ENCODE measurements at regions not wholly inside any gene's neighbourhood (a gene's known extent, or its start where the extent isn't known, plus 50 kb on each side); places are given as distances from the start of the nearest gene placed in this dataset.

GRCh38 chr9:82721593-82721992, 341.3 kb downstream of the RASEF start:
- Histone ChIP-seq H3K4ac (ENCODE audit: low read depth, low read length) (no peak overlapping the region), H3K4me2 (ENCODE audit: insufficient read depth, insufficient read length, low read length) (no peak overlapping the region), H2BK20ac (ENCODE audit: low read depth, low read length, poor library complexity, severe bottlenecking) (no peak overlapping the region), H4K20me1 (ENCODE audit: control insufficient read depth, insufficient read depth, insufficient read length) (no peaks in the 10 kb centered on the region), H2AK5ac (ENCODE audit: insufficient read length, low read length) (no peak overlapping the region), H3K27ac (ENCODE audit: insufficient read length, low read depth, low read length) (no peak overlapping the region), H3K9ac (ENCODE audit: extremely low read depth, insufficient read length, low read length) (no peak overlapping the region), H2BK15ac (ENCODE audit: low read depth, low read length) (no peak overlapping the region), H2BK120ac (ENCODE audit: low read depth, low read length, poor library complexity, severe bottlenecking) (no peak overlapping the region), H3K79me2 (ENCODE audit: insufficient read depth, low read length) (no peaks in the 10 kb centered on the region), H3K23ac (ENCODE audit: insufficient read length, low read depth, low read length) (no peak overlapping the region), H3K9me3 (ENCODE audit: control insufficient read depth, low read depth, low read length) (no peaks in the 10 kb centered on the region), H2BK12ac (ENCODE audit: insufficient read length, low read depth, low read length) (no peak overlapping the region), H3K14ac (ENCODE audit: insufficient read depth, low read length) (no peak overlapping the region), H3K23me2 (ENCODE audit: insufficient read length, low read depth, low read length, poor library complexity, severe bottlenecking) (no peaks in the 10 kb centered on the region), H4K5ac (ENCODE audit: insufficient read length, low read depth, low read length) (no peak overlapping the region), H3T11ph (ENCODE audit: low read length) (no peak overlapping the region), H3K56ac (ENCODE audit: insufficient read length, low read depth, low read length) (no peak overlapping the region), H3K79me1 (ENCODE audit: insufficient read depth, low read depth, low read length, poor library complexity, severe bottlenecking) (no peaks in the 10 kb centered on the region), H2AFZ (ENCODE audit: low read length) (no peak overlapping the region), H4K8ac (replicated peaks; ENCODE audit: insufficient read length, low read depth, low read length) (no peak overlapping the region), H3K27me3 (ENCODE audit: insufficient read depth, low read length) (no peaks in the 10 kb centered on the region), H2BK5ac (ENCODE audit: insufficient read length, low read length) (no peak overlapping the region), H3K4me1 (ENCODE audit: insufficient read depth, low read length) (no peaks in the 10 kb centered on the region; the same call in 1 of the 2 replicates), H4K91ac (ENCODE audit: insufficient read length, low read depth, low read length) (no peak overlapping the region), H3K18ac (ENCODE audit: insufficient read length, low read depth, low read length) (no peak overlapping the region)
- WGBS (ENCODE audit: extremely low coverage, insufficient read length, low lambda C conversion rate): no CpG with 5 or more reads among the region's 1 CpG
- Mint-ChIP-seq H3K36me3 (ENCODE audit: insufficient read depth in 1 of 3, low read depth in 3 of 3) (peaks cover 0 to 11% (median 2%) of the 10 kb centered on the region in 3 experiments; a peak in 2 of 7 replicates), H3K27me3 (ENCODE audit: low read depth) (no peaks in the 10 kb centered on the region), H3K9me3 (peaks cover 0 to 8% of the 10 kb centered on the region in 2 experiments; a peak in 2 of 5 replicates), H3K4me3 (no peak overlapping the region), H3K4me1 (peaks cover 21% of the 10 kb centered on the region in 2 experiments), H3K27ac (no peak overlapping the region)
- TF ChIP-seq CTCF (conservative IDR thresholded peaks at IDR 0.05): no peak
- no peak for DNase-seq
